Tibial nerve (tissue), 4 donors: ENCODE measurements at regions not wholly inside any gene's neighbourhood (a gene's known extent, or its start where the extent isn't known, plus 50 kb on each side); places are given as distances from the start of the nearest gene placed in this dataset.

Source experiments
- EP300 ChIP-seq, 2 donors: sonication (generic); formaldehyde crosslinking; IDR thresholded peaks; one replicate each; pipeline ENCODE4 v1.6.1; 2017; ENCODE audit warnings: antibody characterized with exemption in 2 of 2, mild to moderate bottlenecking in 1 of 2
- POLR2A ChIP-seq, 2 donors: fragments of 450-650 bp; IDR thresholded peaks; one replicate each; pipeline ENCODE4 v1.6.1; 2017; ENCODE audit warnings: antibody characterized with exemption in 2 of 2, mild to moderate bottlenecking in 2 of 2, moderate library complexity in 2 of 2
- TF ChIP-seq, protein P1 (sequence below), 5 experiments: fragments of 200-600 bp in 3 of 5; fragments of 450-650 bp in 2 of 5; sonication (generic) in 3 of 5; IDR thresholded peaks; one replicate each; pipeline ENCODE4 v1.5.1; 2016 to 2019; ENCODE audit warnings: antibody characterized with exemption in 5 of 5, mild to moderate bottlenecking in 3 of 5, moderate library complexity in 2 of 5

DNA sequence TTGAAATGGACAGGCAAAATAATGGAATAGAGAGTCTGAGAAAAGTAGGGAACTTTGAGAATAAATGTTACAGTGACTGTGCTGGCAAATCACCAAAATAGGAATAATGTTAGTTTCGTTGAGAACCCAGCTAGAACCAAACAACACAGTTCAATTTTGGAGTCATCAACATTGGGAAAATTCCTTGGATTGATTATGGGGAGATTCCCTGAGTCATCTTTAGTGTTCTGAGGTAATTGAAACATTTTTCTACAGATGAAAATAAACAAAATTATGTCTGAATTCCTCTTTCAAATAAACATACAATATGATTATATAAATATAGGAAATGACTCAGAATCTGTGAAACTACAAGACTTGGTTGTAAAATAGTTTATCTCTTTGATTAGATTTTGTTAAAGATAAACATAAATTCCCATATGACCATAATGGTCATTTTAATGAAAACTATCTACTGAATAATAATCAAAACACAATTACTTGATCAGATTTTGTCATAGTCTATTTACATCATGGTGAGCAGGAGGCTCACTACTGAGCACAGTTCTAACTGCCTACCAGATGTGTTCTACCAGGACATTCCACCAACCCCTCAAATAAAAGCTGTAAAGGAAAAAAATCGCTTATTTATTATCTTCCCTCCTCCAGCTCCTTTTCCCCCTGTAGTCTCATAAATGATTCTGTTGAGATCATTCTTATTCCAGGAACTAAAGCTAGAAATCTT, 51.4 kb upstream of the GABRA2 start:
- TF ChIP-seq, protein P1, sequence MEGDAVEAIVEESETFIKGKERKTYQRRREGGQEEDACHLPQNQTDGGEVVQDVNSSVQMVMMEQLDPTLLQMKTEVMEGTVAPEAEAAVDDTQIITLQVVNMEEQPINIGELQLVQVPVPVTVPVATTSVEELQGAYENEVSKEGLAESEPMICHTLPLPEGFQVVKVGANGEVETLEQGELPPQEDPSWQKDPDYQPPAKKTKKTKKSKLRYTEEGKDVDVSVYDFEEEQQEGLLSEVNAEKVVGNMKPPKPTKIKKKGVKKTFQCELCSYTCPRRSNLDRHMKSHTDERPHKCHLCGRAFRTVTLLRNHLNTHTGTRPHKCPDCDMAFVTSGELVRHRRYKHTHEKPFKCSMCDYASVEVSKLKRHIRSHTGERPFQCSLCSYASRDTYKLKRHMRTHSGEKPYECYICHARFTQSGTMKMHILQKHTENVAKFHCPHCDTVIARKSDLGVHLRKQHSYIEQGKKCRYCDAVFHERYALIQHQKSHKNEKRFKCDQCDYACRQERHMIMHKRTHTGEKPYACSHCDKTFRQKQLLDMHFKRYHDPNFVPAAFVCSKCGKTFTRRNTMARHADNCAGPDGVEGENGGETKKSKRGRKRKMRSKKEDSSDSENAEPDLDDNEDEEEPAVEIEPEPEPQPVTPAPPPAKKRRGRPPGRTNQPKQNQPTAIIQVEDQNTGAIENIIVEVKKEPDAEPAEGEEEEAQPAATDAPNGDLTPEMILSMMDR (IDR thresholded peaks at IDR 0.05): no peak
- TF ChIP-seq POLR2A (IDR thresholded peaks at IDR 0.05): no peak
- TF ChIP-seq EP300 (IDR thresholded peaks at IDR 0.05): no peak
